Gastroesophageal sphincter (tissue), 3 donors: ENCODE measurements at regions not wholly inside any gene's neighbourhood (a gene's known extent, or its start where the extent isn't known, plus 50 kb on each side); places are given as distances from the start of the nearest gene placed in this dataset.

Source experiments
- POLR2A ChIP-seq, 2 donors: fragments of 450-650 bp; IDR thresholded peaks; one replicate each; pipeline ENCODE4 v1.6.1; 2017; ENCODE audit warnings: antibody characterized with exemption in 2 of 2, mild to moderate bottlenecking in 2 of 2, moderate library complexity in 1 of 2
- POLR2AphosphoS5 ChIP-seq: sonication (generic); formaldehyde crosslinking; IDR thresholded peaks from one replicate; pipeline ENCODE4 v1.6.1; 2017; ENCODE audit warnings: antibody characterized with exemption
- TF ChIP-seq, protein P1 (sequence below), 4 experiments: fragments of 200-600 bp in 2 of 4; fragments of 450-650 bp in 2 of 4; sonication (generic) in 1 of 4; IDR thresholded peaks; one replicate each; pipeline ENCODE4 v1.5.1; 2017 to 2019; ENCODE audit warnings: antibody characterized with exemption in 4 of 4, mild to moderate bottlenecking in 2 of 4, moderate library complexity in 2 of 4

DNA sequence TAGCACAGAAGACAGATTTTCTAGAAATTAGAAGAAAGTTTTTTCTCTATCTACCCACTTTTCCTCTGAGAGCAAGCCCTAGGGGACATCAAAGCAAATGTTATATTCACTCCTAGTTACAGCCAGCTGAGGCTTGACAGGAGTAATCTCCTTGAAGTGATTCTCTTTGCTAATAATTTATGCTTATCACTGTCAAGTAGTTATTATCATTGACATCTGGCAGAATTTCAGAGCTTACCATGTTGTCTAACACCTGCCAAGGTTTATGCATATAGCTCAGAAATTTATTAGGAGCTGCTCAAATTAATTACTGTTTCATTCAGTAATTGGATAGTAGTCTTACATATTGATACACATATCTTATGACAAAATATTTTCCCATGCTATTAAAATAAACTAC, 465.9 kb upstream of the ATXN8OS start:
- TF ChIP-seq, protein P1, sequence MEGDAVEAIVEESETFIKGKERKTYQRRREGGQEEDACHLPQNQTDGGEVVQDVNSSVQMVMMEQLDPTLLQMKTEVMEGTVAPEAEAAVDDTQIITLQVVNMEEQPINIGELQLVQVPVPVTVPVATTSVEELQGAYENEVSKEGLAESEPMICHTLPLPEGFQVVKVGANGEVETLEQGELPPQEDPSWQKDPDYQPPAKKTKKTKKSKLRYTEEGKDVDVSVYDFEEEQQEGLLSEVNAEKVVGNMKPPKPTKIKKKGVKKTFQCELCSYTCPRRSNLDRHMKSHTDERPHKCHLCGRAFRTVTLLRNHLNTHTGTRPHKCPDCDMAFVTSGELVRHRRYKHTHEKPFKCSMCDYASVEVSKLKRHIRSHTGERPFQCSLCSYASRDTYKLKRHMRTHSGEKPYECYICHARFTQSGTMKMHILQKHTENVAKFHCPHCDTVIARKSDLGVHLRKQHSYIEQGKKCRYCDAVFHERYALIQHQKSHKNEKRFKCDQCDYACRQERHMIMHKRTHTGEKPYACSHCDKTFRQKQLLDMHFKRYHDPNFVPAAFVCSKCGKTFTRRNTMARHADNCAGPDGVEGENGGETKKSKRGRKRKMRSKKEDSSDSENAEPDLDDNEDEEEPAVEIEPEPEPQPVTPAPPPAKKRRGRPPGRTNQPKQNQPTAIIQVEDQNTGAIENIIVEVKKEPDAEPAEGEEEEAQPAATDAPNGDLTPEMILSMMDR (IDR thresholded peaks at IDR 0.05): no peak
- no peak for TF ChIP-seq POLR2A (IDR thresholded peaks at IDR 0.05)
- TF ChIP-seq POLR2AphosphoS5: no peak
